Gastrocnemius medialis (tissue), 4 donors: ENCODE measurements at regions not wholly inside any gene's neighbourhood (a gene's known extent, or its start where the extent isn't known, plus 50 kb on each side); places are given as distances from the start of the nearest gene placed in this dataset.

ENCODE experiments used
- POLR2A ChIP-seq, 2 donors: fragments of 450-650 bp; IDR thresholded peaks; one replicate each; pipeline ENCODE4 v1.6.1; 2017; ENCODE audit warnings: antibody characterized with exemption in 2 of 2, mild to moderate bottlenecking in 2 of 2, moderate library complexity in 2 of 2
- TF ChIP-seq, protein P1 (sequence below), 5 experiments: fragments of 450-650 bp in 3 of 5; fragments of 200-600 bp in 2 of 5; sonication (generic) in 2 of 5; IDR thresholded peaks in 4 of 5; conservative IDR thresholded peaks in 1 of 5; 1 replicate in 4 of 5; 2 replicates in 1 of 5; pipeline ENCODE4 v1.5.1; 2016 to 2019; ENCODE audit warnings: antibody characterized with exemption in 5 of 5, mild to moderate bottlenecking in 3 of 5, moderate library complexity in 3 of 5

DNA sequence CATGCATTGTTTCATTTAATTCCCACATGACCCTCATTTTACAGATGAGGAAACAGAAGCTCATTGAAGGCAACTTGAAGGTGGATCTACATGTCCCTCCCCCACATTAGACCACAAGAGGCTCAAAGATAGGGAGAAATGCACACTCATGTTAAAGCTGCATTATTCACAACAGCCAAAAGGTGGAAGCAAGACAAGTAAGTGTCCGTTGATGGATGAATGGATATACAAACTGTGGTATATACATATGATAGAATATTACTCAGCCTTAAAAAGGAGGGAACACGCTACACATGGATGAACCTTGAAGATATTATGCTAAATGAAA, 149.7 kb upstream of the JUN start:
- TF ChIP-seq, protein P1, sequence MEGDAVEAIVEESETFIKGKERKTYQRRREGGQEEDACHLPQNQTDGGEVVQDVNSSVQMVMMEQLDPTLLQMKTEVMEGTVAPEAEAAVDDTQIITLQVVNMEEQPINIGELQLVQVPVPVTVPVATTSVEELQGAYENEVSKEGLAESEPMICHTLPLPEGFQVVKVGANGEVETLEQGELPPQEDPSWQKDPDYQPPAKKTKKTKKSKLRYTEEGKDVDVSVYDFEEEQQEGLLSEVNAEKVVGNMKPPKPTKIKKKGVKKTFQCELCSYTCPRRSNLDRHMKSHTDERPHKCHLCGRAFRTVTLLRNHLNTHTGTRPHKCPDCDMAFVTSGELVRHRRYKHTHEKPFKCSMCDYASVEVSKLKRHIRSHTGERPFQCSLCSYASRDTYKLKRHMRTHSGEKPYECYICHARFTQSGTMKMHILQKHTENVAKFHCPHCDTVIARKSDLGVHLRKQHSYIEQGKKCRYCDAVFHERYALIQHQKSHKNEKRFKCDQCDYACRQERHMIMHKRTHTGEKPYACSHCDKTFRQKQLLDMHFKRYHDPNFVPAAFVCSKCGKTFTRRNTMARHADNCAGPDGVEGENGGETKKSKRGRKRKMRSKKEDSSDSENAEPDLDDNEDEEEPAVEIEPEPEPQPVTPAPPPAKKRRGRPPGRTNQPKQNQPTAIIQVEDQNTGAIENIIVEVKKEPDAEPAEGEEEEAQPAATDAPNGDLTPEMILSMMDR (IDR thresholded peaks at IDR 0.05 in 4 of 5, conservative IDR thresholded peaks at IDR 0.05 in 1 of 5): no peak
- TF ChIP-seq POLR2A (IDR thresholded peaks at IDR 0.05): no peak
